Upper lobe of left lung (tissue), 4 donors: ENCODE measurements at regions not wholly inside any gene's neighbourhood (a gene's known extent, or its start where the extent isn't known, plus 50 kb on each side); places are given as distances from the start of the nearest gene placed in this dataset.

Experiments used
- CTCF ChIP-seq, 6 experiments: fragments of 450-650 bp in 4 of 6; fragments of 200-600 bp in 2 of 6; sonication (generic) in 2 of 6; IDR thresholded peaks; one replicate each; pipeline ENCODE4 v1.5.1; 2016 to 2019; ENCODE audit warnings: antibody characterized with exemption in 6 of 6
- EP300 ChIP-seq, 4 donors: sonication (generic); formaldehyde crosslinking; IDR thresholded peaks; one replicate each; pipeline ENCODE4 v1.5.1; 2017; ENCODE audit warnings: antibody characterized with exemption in 4 of 4, control low read depth in 2 of 4
- POLR2A ChIP-seq, 4 donors: fragments of 450-650 bp; IDR thresholded peaks; one replicate each; pipeline ENCODE4 v1.5.1; 2016 to 2017; ENCODE audit warnings: antibody characterized with exemption in 4 of 4, mild to moderate bottlenecking in 2 of 4

- TF ChIP-seq CTCF (IDR thresholded peaks at IDR 0.05): no peak
- TF ChIP-seq POLR2A (IDR thresholded peaks at IDR 0.05): no peak
- no peak for TF ChIP-seq EP300 (IDR thresholded peaks at IDR 0.05)
These were observed 180.8 kb downstream of the RAB11FIP2 start for GRCh38 chr10:117865945-117866344.
